IgD-negative memory B cell (primary cell): ENCODE measurements at regions not wholly inside any gene's neighbourhood (a gene's known extent, or its start where the extent isn't known, plus 50 kb on each side); places are given as distances from the start of the nearest gene placed in this dataset.

Experiments
- H3K27ac Mint-ChIP-seq, 3 donors: one replicate each; pipeline ENCODE4 v1.8.0; 2020 to 2022; ENCODE audit warnings: mild to moderate bottlenecking in 3 of 3, mixed read lengths in 3 of 3, moderate library complexity in 1 of 3
- H3K27me3 Mint-ChIP-seq: one replicate; pipeline ENCODE4 v1.8.0; 2021; ENCODE audit warnings: mixed read lengths
- H3K36me3 Mint-ChIP-seq: one replicate; pipeline ENCODE4 v1.8.0; 2020; ENCODE audit warnings: mild to moderate bottlenecking, mixed read lengths
- H3K4me1 Mint-ChIP-seq, 3 donors: one replicate each; pipeline ENCODE4 v1.8.0; 2020 to 2022; ENCODE audit warnings: mixed read lengths in 3 of 3, mild to moderate bottlenecking in 1 of 3
- H3K4me3 Mint-ChIP-seq, 4 donors: one replicate each; pipeline ENCODE4 v1.8.0; 2020 to 2022; ENCODE audit warnings: mild to moderate bottlenecking in 4 of 4, mixed read lengths in 4 of 4, moderate library complexity in 3 of 4
- H3K9me3 Mint-ChIP-seq, 3 donors: one replicate each; pipeline ENCODE4 v1.8.0; 2020 to 2021; ENCODE audit warnings: mixed read lengths in 3 of 3, mild to moderate bottlenecking in 1 of 3

- H3K27ac Mint-ChIP-seq: no peak overlapping the region
- peaks cover 0 to 3% (median 2%) of the 10 kb centered on the region in 3 donors for H3K9me3 Mint-ChIP-seq
- no peaks in the 10 kb centered on the region for H3K36me3 Mint-ChIP-seq
- H3K4me1 Mint-ChIP-seq: peaks cover 1 to 7% (median 4%) of the 10 kb centered on the region in 3 donors
- H3K27me3 Mint-ChIP-seq: no peaks in the 10 kb centered on the region
- H3K4me3 Mint-ChIP-seq: no peak overlapping the region
Observed at GRCh38 chr2:6421138-6421730, 444.5 kb downstream of the CMPK2 start.

GRCh38 chr2:6421888-6422287 lies 443.8 kb downstream of the CMPK2 start:
- H3K4me1 Mint-ChIP-seq: peaks cover 1 to 7% (median 4%) of the 10 kb centered on the region in 3 donors
- H3K36me3 Mint-ChIP-seq: peaks cover 2% of the 10 kb centered on the region
- no peak overlapping the region for H3K4me3 Mint-ChIP-seq
- H3K27me3 Mint-ChIP-seq: no peaks in the 10 kb centered on the region
- peaks cover 2 to 4% (median 2%) of the 10 kb centered on the region in 3 donors for H3K9me3 Mint-ChIP-seq
- no peak overlapping the region for H3K27ac Mint-ChIP-seq

GRCh38 chr2:6423157-6423556 lies 442.6 kb downstream of the CMPK2 start:
- no peaks in the 10 kb centered on the region for H3K27me3 Mint-ChIP-seq
- peaks cover 2 to 5% (median 3%) of the 10 kb centered on the region in 3 donors for H3K9me3 Mint-ChIP-seq
- H3K4me1 Mint-ChIP-seq: peaks cover 1 to 5% (median 3%) of the 10 kb centered on the region in 3 donors
- H3K4me3 Mint-ChIP-seq: no peak overlapping the region
- H3K36me3 Mint-ChIP-seq: peaks cover 2% of the 10 kb centered on the region
- no peak overlapping the region for H3K27ac Mint-ChIP-seq

- H3K27ac Mint-ChIP-seq: no peak overlapping the region
- H3K36me3 Mint-ChIP-seq: peaks cover 2% of the 10 kb centered on the region
- no peak overlapping the region for H3K4me3 Mint-ChIP-seq
- no peaks in the 10 kb centered on the region for H3K27me3 Mint-ChIP-seq
- peaks cover 2 to 5% (median 3%) of the 10 kb centered on the region in 3 donors for H3K9me3 Mint-ChIP-seq
- no peaks in the 10 kb centered on the region for H3K4me1 Mint-ChIP-seq
Observed at GRCh38 chr2:6423944-6424343, 441.8 kb downstream of the CMPK2 start.

GRCh38 chr2:6425032-6425431 lies 440.7 kb downstream of the CMPK2 start:
- Mint-ChIP-seq H3K36me3 (peaks cover 2% of the 10 kb centered on the region), H3K4me1 (no peaks in the 10 kb centered on the region), H3K27ac (no peak overlapping the region), H3K4me3 (no peak overlapping the region), H3K9me3 (peaks cover 2 to 5% (median 3%) of the 10 kb centered on the region in 3 donors), H3K27me3 (no peaks in the 10 kb centered on the region)

- H3K36me3 Mint-ChIP-seq: peaks cover 2% of the 10 kb centered on the region
- H3K9me3 Mint-ChIP-seq: peaks cover 4 to 9% (median 8%) of the 10 kb centered on the region in 3 donors
- H3K4me3 Mint-ChIP-seq: no peak overlapping the region
- no peak overlapping the region for H3K27ac Mint-ChIP-seq
- H3K27me3 Mint-ChIP-seq: no peaks in the 10 kb centered on the region
- no peaks in the 10 kb centered on the region for H3K4me1 Mint-ChIP-seq
Observed at GRCh38 chr2:6429210-6429986, 436.3 kb downstream of the CMPK2 start.

- H3K9me3 Mint-ChIP-seq: peaks cover 4 to 5% (median 4%) of the 10 kb centered on the region in 3 donors
- H3K27me3 Mint-ChIP-seq: no peaks in the 10 kb centered on the region
- no peak overlapping the region for H3K27ac Mint-ChIP-seq
- H3K36me3 Mint-ChIP-seq: peaks cover 1% of the 10 kb centered on the region
- H3K4me3 Mint-ChIP-seq: no peak overlapping the region
- H3K4me1 Mint-ChIP-seq: peaks cover 0 to 2% (median 0%) of the 10 kb centered on the region in 3 donors
Observed at GRCh38 chr2:6434438-6434837, 431.3 kb downstream of the CMPK2 start.

GRCh38 chr2:6441800-6442199 lies 423.9 kb downstream of the CMPK2 start:
- peaks cover 1% of the 10 kb centered on the region for H3K36me3 Mint-ChIP-seq
- no peak overlapping the region for H3K27ac Mint-ChIP-seq
- H3K9me3 Mint-ChIP-seq: peaks cover 0 to 3% (median 0%) of the 10 kb centered on the region in 3 donors
- H3K4me3 Mint-ChIP-seq: no peak overlapping the region
- H3K4me1 Mint-ChIP-seq: peaks cover 0 to 2% (median 1%) of the 10 kb centered on the region in 3 donors
- no peaks in the 10 kb centered on the region for H3K27me3 Mint-ChIP-seq

GRCh38 chr2:6442252-6442985 lies 423.3 kb downstream of the CMPK2 start:
- peaks cover 1% of the 10 kb centered on the region for H3K36me3 Mint-ChIP-seq
- no peak overlapping the region for H3K4me3 Mint-ChIP-seq
- H3K4me1 Mint-ChIP-seq: peaks cover 0 to 2% (median 1%) of the 10 kb centered on the region in 3 donors
- no peak overlapping the region for H3K27ac Mint-ChIP-seq
- no peaks in the 10 kb centered on the region for H3K27me3 Mint-ChIP-seq
- H3K9me3 Mint-ChIP-seq: peaks cover 0 to 3% (median 0%) of the 10 kb centered on the region in 3 donors

GRCh38 chr2:6443061-6443823 lies 422.5 kb downstream of the CMPK2 start:
- Mint-ChIP-seq H3K4me1 (peaks cover 0 to 2% (median 1%) of the 10 kb centered on the region in 3 donors), H3K27ac (no peak overlapping the region), H3K4me3 (no peak overlapping the region), H3K36me3 (peaks cover 1% of the 10 kb centered on the region), H3K27me3 (no peaks in the 10 kb centered on the region), H3K9me3 (peaks cover 0 to 5% (median 0%) of the 10 kb centered on the region in 3 donors)

GRCh38 chr2:6444514-6444913 lies 421.2 kb downstream of the CMPK2 start:
- Mint-ChIP-seq H3K36me3 (no peaks in the 10 kb centered on the region), H3K27me3 (no peaks in the 10 kb centered on the region)

GRCh38 chr2:6445156-6445555 lies 420.6 kb downstream of the CMPK2 start:
- Mint-ChIP-seq H3K27me3 (no peaks in the 10 kb centered on the region), H3K27ac (no peak overlapping the region), H3K9me3 (peaks cover 0 to 5% (median 0%) of the 10 kb centered on the region in 3 donors), H3K4me3 (no peak overlapping the region), H3K36me3 (no peaks in the 10 kb centered on the region), H3K4me1 (peaks cover 0 to 1% (median 1%) of the 10 kb centered on the region in 3 donors)

More at GRCh38 chr2:6444514-6444913, 421.2 kb downstream of the CMPK2 start:
- no peak overlapping the region for H3K4me3 Mint-ChIP-seq
- no peak overlapping the region for H3K27ac Mint-ChIP-seq
- H3K4me1 Mint-ChIP-seq: peaks cover 0 to 1% (median 1%) of the 10 kb centered on the region in 3 donors
- peaks cover 0 to 5% (median 0%) of the 10 kb centered on the region in 3 donors for H3K9me3 Mint-ChIP-seq

GRCh38 chr2:6446938-6447608 lies 418.6 kb downstream of the CMPK2 start:
- Mint-ChIP-seq H3K4me3 (no peak overlapping the region), H3K36me3 (no peaks in the 10 kb centered on the region), H3K27ac (no peak overlapping the region), H3K9me3 (peaks cover 0 to 6% (median 0%) of the 10 kb centered on the region in 3 donors), H3K4me1 (peaks cover 0 to 1% (median 1%) of the 10 kb centered on the region in 3 donors), H3K27me3 (no peaks in the 10 kb centered on the region)

GRCh38 chr2:6448893-6449292 lies 416.8 kb downstream of the CMPK2 start:
- Mint-ChIP-seq H3K27ac (no peak overlapping the region), H3K36me3 (no peaks in the 10 kb centered on the region)

More at GRCh38 chr2:6448893-6449292, 416.8 kb downstream of the CMPK2 start:
- Mint-ChIP-seq H3K4me1 (peaks cover 0 to 1% (median 1%) of the 10 kb centered on the region in 3 donors), H3K27me3 (no peaks in the 10 kb centered on the region), H3K9me3 (peaks cover 0 to 10% (median 0%) of the 10 kb centered on the region in 3 donors), H3K4me3 (no peak overlapping the region)
